ENCODE measurements at regions not wholly inside any gene's neighbourhood (a gene's known extent, or its start where the extent isn't known, plus 50 kb on each side); places are given as distances from the start of the nearest gene placed in this dataset.

GRCh38 chr13:47798906-47799305 is 202.2 kb downstream of the SUCLA2 start:
- TF ChIP-seq ZNF521 (tag by site-specific recombination; IDR thresholded peaks at IDR 0.05) (no peak), TCF7L2 (IDR thresholded peaks at IDR 0.05; ENCODE audit: borderline replicate concordance, low read depth, low read length) (no peak), ZNF707 (tag by site-specific recombination; IDR thresholded peaks at IDR 0.05) (no peak), ZNF639 (tag by site-specific recombination; IDR thresholded peaks at IDR 0.05) (no peak), YY1 (tag by site-specific recombination; IDR thresholded peaks at IDR 0.05) (no peak), ZNF16 (tag by site-specific recombination; IDR thresholded peaks at IDR 0.05; ENCODE audit: low read depth) (no peak), ZNF138 (tag by site-specific recombination; IDR thresholded peaks at IDR 0.05; ENCODE audit: borderline replicate concordance) (no peak), CTCF (tag by site-specific recombination; IDR thresholded peaks at IDR 0.05) (no peak), ZNF629 (tag by site-specific recombination; IDR thresholded peaks at IDR 0.05) (no peak), ZBTB8A (tag by site-specific recombination; IDR thresholded peaks at IDR 0.05) (no peak)
- TF ChIP-seq, protein P1, sequence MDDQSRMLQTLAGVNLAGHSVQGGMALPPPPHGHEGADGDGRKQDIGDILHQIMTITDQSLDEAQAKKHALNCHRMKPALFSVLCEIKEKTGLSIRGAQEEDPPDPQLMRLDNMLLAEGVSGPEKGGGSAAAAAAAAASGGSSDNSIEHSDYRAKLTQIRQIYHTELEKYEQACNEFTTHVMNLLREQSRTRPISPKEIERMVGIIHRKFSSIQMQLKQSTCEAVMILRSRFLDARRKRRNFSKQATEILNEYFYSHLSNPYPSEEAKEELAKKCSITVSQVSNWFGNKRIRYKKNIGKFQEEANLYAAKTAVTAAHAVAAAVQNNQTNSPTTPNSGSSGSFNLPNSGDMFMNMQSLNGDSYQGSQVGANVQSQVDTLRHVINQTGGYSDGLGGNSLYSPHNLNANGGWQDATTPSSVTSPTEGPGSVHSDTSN (CRISPR knock-in tag; IDR thresholded peaks at IDR 0.05): no peak
- TF ChIP-seq, protein P2, sequence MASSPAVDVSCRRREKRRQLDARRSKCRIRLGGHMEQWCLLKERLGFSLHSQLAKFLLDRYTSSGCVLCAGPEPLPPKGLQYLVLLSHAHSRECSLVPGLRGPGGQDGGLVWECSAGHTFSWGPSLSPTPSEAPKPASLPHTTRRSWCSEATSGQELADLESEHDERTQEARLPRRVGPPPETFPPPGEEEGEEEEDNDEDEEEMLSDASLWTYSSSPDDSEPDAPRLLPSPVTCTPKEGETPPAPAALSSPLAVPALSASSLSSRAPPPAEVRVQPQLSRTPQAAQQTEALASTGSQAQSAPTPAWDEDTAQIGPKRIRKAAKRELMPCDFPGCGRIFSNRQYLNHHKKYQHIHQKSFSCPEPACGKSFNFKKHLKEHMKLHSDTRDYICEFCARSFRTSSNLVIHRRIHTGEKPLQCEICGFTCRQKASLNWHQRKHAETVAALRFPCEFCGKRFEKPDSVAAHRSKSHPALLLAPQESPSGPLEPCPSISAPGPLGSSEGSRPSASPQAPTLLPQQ (tag by site-specific recombination; IDR thresholded peaks at IDR 0.05): no peak
